ENCODE measurements at regions not wholly inside any gene's neighbourhood (a gene's known extent, or its start where the extent isn't known, plus 50 kb on each side); places are given as distances from the start of the nearest gene placed in this dataset.

DNA sequence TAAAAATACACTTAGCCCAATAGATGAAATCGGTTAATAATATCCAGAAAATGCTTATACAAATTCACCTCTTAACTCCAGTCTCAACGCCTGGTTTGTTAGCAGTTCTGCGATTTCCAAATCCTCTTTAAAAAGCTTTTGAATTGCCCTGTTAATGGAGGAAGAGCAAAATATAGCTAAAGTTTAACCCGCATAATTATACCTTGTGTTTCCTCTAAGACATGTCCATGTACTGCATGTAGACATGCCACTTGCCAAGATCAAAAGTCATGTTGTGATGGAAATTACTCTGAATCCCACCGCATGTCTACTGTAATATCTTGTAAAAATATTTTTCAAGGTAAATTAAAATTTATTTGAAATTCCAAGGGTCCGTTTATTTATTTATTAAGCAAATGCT, 291.2 kb upstream of the LRP1B start:
- TF ChIP-seq POLR2A (IDR thresholded peaks at IDR 0.05) (no peak), EP300 (IDR thresholded peaks at IDR 0.05) (no peak), POLR2AphosphoS5 (IDR thresholded peaks at IDR 0.05) (no peak)
- TF ChIP-seq, protein P1, sequence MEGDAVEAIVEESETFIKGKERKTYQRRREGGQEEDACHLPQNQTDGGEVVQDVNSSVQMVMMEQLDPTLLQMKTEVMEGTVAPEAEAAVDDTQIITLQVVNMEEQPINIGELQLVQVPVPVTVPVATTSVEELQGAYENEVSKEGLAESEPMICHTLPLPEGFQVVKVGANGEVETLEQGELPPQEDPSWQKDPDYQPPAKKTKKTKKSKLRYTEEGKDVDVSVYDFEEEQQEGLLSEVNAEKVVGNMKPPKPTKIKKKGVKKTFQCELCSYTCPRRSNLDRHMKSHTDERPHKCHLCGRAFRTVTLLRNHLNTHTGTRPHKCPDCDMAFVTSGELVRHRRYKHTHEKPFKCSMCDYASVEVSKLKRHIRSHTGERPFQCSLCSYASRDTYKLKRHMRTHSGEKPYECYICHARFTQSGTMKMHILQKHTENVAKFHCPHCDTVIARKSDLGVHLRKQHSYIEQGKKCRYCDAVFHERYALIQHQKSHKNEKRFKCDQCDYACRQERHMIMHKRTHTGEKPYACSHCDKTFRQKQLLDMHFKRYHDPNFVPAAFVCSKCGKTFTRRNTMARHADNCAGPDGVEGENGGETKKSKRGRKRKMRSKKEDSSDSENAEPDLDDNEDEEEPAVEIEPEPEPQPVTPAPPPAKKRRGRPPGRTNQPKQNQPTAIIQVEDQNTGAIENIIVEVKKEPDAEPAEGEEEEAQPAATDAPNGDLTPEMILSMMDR (IDR thresholded peaks at IDR 0.05), result no peak
